H7 (cell line): ENCODE measurements at regions not wholly inside any gene's neighbourhood (a gene's known extent, or its start where the extent isn't known, plus 50 kb on each side); places are given as distances from the start of the nearest gene placed in this dataset.
A peak's percentile ranks its signal among the peaks of the same experiment; 100 is the strongest.

Experiments used
- DNase-seq: peaks from one replicate; pipeline ENCODE4 v3.0.0; 2012
- H3K27me3 ChIP-seq: 2 replicates; pipeline ENCODE4 v1.6.0; 2011; ENCODE audit warnings: mild to moderate bottlenecking, low read length; ENCODE audit not compliant: control insufficient read depth, insufficient read depth
- H3K36me3 ChIP-seq: replicated peaks from 2 replicates; pipeline ENCODE4 v1.5.1; 2011; ENCODE audit warnings: low read length; ENCODE audit not compliant: control insufficient read depth, insufficient read depth
- H3K4me3 ChIP-seq: 2 replicates; pipeline ENCODE4 v1.5.1; 2011; ENCODE audit warnings: low read depth, mild to moderate bottlenecking, control low read depth, low read length, moderate library complexity; ENCODE audit not compliant: insufficient read depth

DNA sequence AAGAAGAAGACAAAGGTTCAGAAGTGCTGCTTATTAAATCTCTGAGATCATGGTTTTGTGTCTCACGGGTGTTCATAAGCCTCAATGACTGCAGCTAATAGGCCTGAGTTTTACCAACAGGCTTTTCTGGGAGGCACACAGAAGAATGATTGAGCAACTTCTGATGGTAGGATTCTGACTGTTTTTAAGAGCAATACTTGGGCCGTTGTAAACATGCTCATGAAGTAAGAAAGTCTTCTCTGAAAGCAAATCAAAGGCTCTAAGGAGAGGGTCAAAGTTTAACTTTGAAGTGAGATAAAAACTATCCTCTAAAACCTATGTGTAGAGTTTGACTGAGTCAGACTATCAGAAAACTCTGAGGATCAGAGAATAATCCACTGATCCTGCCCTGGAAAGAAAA, 390.9 kb upstream of the DAB2 start:
- Histone ChIP-seq H3K4me3 (no peak overlapping the region), H3K36me3 (no peaks in the 10 kb centered on the region), H3K27me3 (no peaks in the 10 kb centered on the region)
- DNase-seq, result no peak

GRCh38 chr5:39811381-39811780, 386.6 kb upstream of the DAB2 start:
- H3K27me3 ChIP-seq, result no peaks in the 10 kb centered on the region
- no peak overlapping the region for H3K4me3 ChIP-seq
- H3K36me3 ChIP-seq, result no peaks in the 10 kb centered on the region
- no peak for DNase-seq

DNA sequence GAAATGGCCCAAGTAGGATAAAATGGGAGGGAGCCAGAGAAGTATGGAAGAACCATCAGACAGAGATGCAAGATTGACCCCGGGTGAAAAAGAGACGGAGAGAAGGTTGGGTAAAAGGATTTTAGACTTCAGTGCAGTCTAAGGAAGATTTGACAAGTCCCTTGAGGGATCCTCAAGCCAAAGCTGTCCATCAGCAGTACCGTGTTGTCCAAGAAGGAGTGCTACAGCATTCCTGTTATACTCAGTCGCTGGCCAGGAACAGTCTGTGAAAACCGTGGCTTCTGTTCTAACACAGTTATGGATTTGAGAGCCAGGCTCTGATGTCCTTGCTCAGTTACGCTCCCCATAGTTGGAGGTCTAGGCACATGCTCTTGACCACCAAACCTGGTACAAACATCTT, 383.9 kb upstream of the DAB2 start:
- DNase-seq, result no peak

GRCh38 chr5:39801306-39801705, 376.5 kb upstream of the DAB2 start:
- no peak overlapping the region for H3K4me3 ChIP-seq
- H3K36me3 ChIP-seq, result no peaks in the 10 kb centered on the region
- no peaks in the 10 kb centered on the region for H3K27me3 ChIP-seq
- DNase-seq, result no peak

More for the DNA sequence above, 383.9 kb upstream of the DAB2 start:
- Histone ChIP-seq H3K27me3 (no peaks in the 10 kb centered on the region), H3K4me3 (no peak overlapping the region), H3K36me3 (no peaks in the 10 kb centered on the region)

- H3K4me3 ChIP-seq, result no peak overlapping the region
- H3K27me3 ChIP-seq, result no peaks in the 10 kb centered on the region
- H3K36me3 ChIP-seq, result no peaks in the 10 kb centered on the region
- no peak for DNase-seq
Measured at GRCh38 chr5:39800042-39800601, 375.3 kb upstream of the DAB2 start.

DNA sequence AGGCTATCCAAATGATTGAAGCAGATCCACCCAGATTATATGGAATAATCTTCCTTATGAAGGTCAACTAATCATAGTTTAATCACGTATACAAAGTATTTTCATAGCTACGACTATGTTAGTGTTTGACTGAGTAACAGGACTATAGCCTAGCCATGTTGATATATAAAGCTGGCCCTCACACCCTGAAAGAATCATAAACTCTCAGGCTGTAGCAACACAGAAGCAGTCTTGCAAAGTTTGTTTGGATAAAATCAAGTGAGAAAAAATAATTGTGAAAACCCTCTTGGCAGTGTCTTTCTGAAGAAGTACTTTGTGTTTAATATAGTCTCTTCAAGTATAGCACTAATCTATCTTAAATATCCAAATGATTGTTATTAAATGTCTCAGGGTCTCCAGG, 374.5 kb upstream of the DAB2 start:
- no peak overlapping the region for H3K4me3 ChIP-seq
- no peaks in the 10 kb centered on the region for H3K36me3 ChIP-seq
- no peak for DNase-seq
- H3K27me3 ChIP-seq, result no peaks in the 10 kb centered on the region

GRCh38 chr5:39794513-39795210, 369.9 kb upstream of the DAB2 start:
- H3K36me3 ChIP-seq, result no peaks in the 10 kb centered on the region
- no peak overlapping the region for H3K4me3 ChIP-seq
- no peak for DNase-seq

GRCh38 chr5:39785410-39785809, 360.6 kb upstream of the DAB2 start:
- Histone ChIP-seq H3K27me3 (no peaks in the 10 kb centered on the region), H3K4me3 (no peak overlapping the region), H3K36me3 (no peaks in the 10 kb centered on the region)
- DNase-seq, result no peak

More at GRCh38 chr5:39794513-39795210, 369.9 kb upstream of the DAB2 start:
- H3K27me3 ChIP-seq, result no peaks in the 10 kb centered on the region

GRCh38 chr5:39783756-39784421, 359.1 kb upstream of the DAB2 start:
- Histone ChIP-seq H3K36me3 (no peaks in the 10 kb centered on the region), H3K4me3 (no peak overlapping the region), H3K27me3 (no peaks in the 10 kb centered on the region)
- DNase-seq, result no peak

DNA sequence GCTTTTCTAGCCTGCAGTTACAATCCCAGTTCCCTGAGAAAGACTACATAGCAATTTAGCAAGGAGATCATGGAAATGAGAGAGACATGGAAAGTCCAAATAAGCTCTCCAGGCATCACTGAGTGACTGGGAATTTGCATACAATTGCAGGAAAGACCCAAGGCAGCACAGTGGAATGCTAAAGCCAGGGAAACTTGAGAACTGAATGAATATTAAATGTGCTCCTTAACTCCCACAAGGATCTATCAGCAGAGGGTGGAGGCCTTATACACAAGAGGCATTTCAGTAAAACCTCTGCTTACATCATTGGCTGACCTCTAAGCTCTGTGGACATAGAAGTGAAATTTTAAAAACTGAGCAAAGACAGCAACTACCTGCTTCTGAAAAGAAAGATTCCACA, 355.6 kb upstream of the DAB2 start:
- Histone ChIP-seq H3K27me3 (no peaks in the 10 kb centered on the region), H3K36me3 (no peaks in the 10 kb centered on the region), H3K4me3 (no peak overlapping the region)
- DNase-seq, result peak; percentile 31

GRCh38 chr5:39779831-39780230, 355.1 kb upstream of the DAB2 start:
- no peaks in the 10 kb centered on the region for H3K27me3 ChIP-seq
- no peak for DNase-seq
- no peak overlapping the region for H3K4me3 ChIP-seq
- no peaks in the 10 kb centered on the region for H3K36me3 ChIP-seq

- DNase-seq, result no peak
- no peak overlapping the region for H3K4me3 ChIP-seq
- H3K27me3 ChIP-seq, result no peaks in the 10 kb centered on the region
- no peaks in the 10 kb centered on the region for H3K36me3 ChIP-seq
Measured at GRCh38 chr5:39775797-39776365, 351.1 kb upstream of the DAB2 start.

GRCh38 chr5:39775086-39775796, 350.5 kb upstream of the DAB2 start:
- Histone ChIP-seq H3K36me3 (no peaks in the 10 kb centered on the region), H3K4me3 (no peak overlapping the region), H3K27me3 (no peaks in the 10 kb centered on the region)
- DNase-seq, result no peak

DNA sequence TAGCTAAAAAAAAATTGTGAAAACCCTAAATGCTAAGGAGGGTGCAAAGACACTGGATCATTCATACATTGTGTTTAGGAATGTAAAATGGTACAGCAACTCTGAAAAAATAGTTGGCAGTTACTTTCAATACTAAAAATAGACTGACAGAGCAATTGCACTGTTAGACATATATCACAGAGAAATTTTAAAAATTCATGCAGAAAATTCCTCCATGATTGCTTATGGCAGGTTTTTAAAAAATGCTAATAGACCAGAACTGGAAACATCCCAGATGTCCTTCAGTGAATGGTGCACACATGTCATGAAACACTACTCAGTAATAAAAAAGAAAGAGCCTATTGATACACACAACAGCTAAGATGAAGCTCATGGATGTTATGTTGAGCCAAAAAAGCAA, 349.8 kb upstream of the DAB2 start:
- H3K36me3 ChIP-seq, result no peaks in the 10 kb centered on the region
- H3K27me3 ChIP-seq, result no peaks in the 10 kb centered on the region
- no peak overlapping the region for H3K4me3 ChIP-seq
- DNase-seq, result no peak
